Mammary epithelial cell (primary cell): ENCODE measurements at regions not wholly inside any gene's neighbourhood (a gene's known extent, or its start where the extent isn't known, plus 50 kb on each side); places are given as distances from the start of the nearest gene placed in this dataset.

Source experiments
- CTCF ChIP-seq, 2 donors: IDR thresholded peaks in 1 of 2; conservative IDR thresholded peaks in 1 of 2; 2 replicates each; pipeline ENCODE4 v1.5.1; 2011 to 2012; ENCODE audit warnings: inconsistent platforms in 2 of 2, low read length in 2 of 2, mild to moderate bottlenecking in 2 of 2, control low read depth in 1 of 2, low read depth in 1 of 2; ENCODE audit not compliant: insufficient read depth in 1 of 2; ENCODE audit errors: extremely low read depth in 1 of 2
- EZH2 ChIP-seq: IDR thresholded peaks from 2 replicates; pipeline ENCODE4 v1.6.1; 2012; ENCODE audit warnings: low read length, inconsistent platforms, borderline replicate concordance

GRCh38 chr6:95128439-95128838, 448.9 kb upstream of the MANEA start:
- TF ChIP-seq CTCF (conservative IDR thresholded peaks at IDR 0.05 in 1 of 2, IDR thresholded peaks at IDR 0.05 in 1 of 2; ENCODE audit: extremely low read depth in 1 of 2, insufficient read depth in 1 of 2, low read depth in 1 of 2, low read length in 2 of 2): no peak
- no peak for TF ChIP-seq EZH2
